ENCODE measurements at regions not wholly inside any gene's neighbourhood (a gene's known extent, or its start where the extent isn't known, plus 50 kb on each side); places are given as distances from the start of the nearest gene placed in this dataset.

- no peaks in the 10 kb centered on the region for H3K4me1 ChIP-seq
- H3K27ac ChIP-seq = no peak overlapping the region
- no peak for DNase-seq
- H3K27me3 ChIP-seq = no peaks in the 10 kb centered on the region
- ATAC-seq = no peak
- H3K9me3 ChIP-seq = no peaks in the 10 kb centered on the region
- H3K36me3 ChIP-seq = no peaks in the 10 kb centered on the region
- no peak for TF ChIP-seq CTCF (IDR thresholded peaks at IDR 0.05)
- H3K4me3 ChIP-seq = no peak overlapping the region
- intact Hi-C loops (cut with DNase I) = no loop called here
Measured at GRCh38 chr12:127550271-127550670, 716.7 kb upstream of the TMEM132C start.

- Histone ChIP-seq H3K9me3 (no peaks in the 10 kb centered on the region), H3K27me3 (no peaks in the 10 kb centered on the region), H3K4me1 (no peaks in the 10 kb centered on the region), H3K4me3 (no peak overlapping the region), H3K36me3 (no peaks in the 10 kb centered on the region), H3K27ac (no peak overlapping the region)
- TF ChIP-seq CTCF (IDR thresholded peaks at IDR 0.05) = no peak
- ATAC-seq (no peak), DNase-seq (no peak)
- intact Hi-C loops (cut with DNase I) = no loop called here
Measured at GRCh38 chr12:127552838-127553237, 714.1 kb upstream of the TMEM132C start.

- Histone ChIP-seq H3K4me3 (no peak overlapping the region), H3K27ac (no peak overlapping the region), H3K27me3 (no peaks in the 10 kb centered on the region), H3K4me1 (peaks cover 5% of the 10 kb centered on the region), H3K36me3 (no peaks in the 10 kb centered on the region), H3K9me3 (no peaks in the 10 kb centered on the region)
- no peak for DNase-seq
- TF ChIP-seq CTCF (IDR thresholded peaks at IDR 0.05) = no peak
- ATAC-seq = no peak
- intact Hi-C loops (cut with DNase I) = no loop called here
Measured at GRCh38 chr12:127555071-127555470, 711.9 kb upstream of the TMEM132C start.

GRCh38 chr12:127556231-127556886 lies 710.6 kb upstream of the TMEM132C start:
- no peak overlapping the region for H3K4me3 ChIP-seq
- H3K27ac ChIP-seq = no peak overlapping the region
- intact Hi-C loops (cut with DNase I) = no loop called here
- ATAC-seq (peak; percentile 36), DNase-seq (no peak)
- no peaks in the 10 kb centered on the region for H3K36me3 ChIP-seq
- H3K27me3 ChIP-seq = no peaks in the 10 kb centered on the region
- TF ChIP-seq CTCF (IDR thresholded peaks at IDR 0.05) = no peak
- H3K4me1 ChIP-seq = peaks cover 5% of the 10 kb centered on the region
- no peaks in the 10 kb centered on the region for H3K9me3 ChIP-seq

GRCh38 chr12:127558361-127558760 lies 708.6 kb upstream of the TMEM132C start:
- Histone ChIP-seq H3K4me3 (no peak overlapping the region), H3K4me1 (peaks cover 5% of the 10 kb centered on the region), H3K9me3 (no peaks in the 10 kb centered on the region), H3K27me3 (no peaks in the 10 kb centered on the region), H3K36me3 (no peaks in the 10 kb centered on the region), H3K27ac (no peak overlapping the region)
- no peak for DNase-seq
- intact Hi-C loops (cut with DNase I) = no loop called here
- no peak for TF ChIP-seq CTCF (IDR thresholded peaks at IDR 0.05)
- ATAC-seq = no peak

Measured in upper lobe of right lung (tissue), 1 donor.